Stimulated activated CD4-positive, alpha-beta T cell treated with anti-CD3 and anti-CD28 coated beads, Interleukin-1b, Interleukin-23, amount 100 ng/mL, for 24 hours (primary cell): ENCODE measurements at regions not wholly inside any gene's neighbourhood (a gene's known extent, or its start where the extent isn't known, plus 50 kb on each side); places are given as distances from the start of the nearest gene placed in this dataset.

Experiments used
- DNase-seq, 4 experiments: peaks; one replicate each; pipeline ENCODE4 v3.0.0-alpha.2; 2020; ENCODE audit warnings: low read depth in 4 of 4, low spot score in 1 of 4

GRCh38 chr7:41633690-41634089, 69.2 kb downstream of the INHBA start:
- no peak for DNase-seq

GRCh38 chr7:41630741-41631140, 72.1 kb downstream of the INHBA start:
- DNase-seq: no peak

GRCh38 chr7:41629711-41630111, 73.2 kb downstream of the INHBA start:
- DNase-seq: no peak

DNA sequence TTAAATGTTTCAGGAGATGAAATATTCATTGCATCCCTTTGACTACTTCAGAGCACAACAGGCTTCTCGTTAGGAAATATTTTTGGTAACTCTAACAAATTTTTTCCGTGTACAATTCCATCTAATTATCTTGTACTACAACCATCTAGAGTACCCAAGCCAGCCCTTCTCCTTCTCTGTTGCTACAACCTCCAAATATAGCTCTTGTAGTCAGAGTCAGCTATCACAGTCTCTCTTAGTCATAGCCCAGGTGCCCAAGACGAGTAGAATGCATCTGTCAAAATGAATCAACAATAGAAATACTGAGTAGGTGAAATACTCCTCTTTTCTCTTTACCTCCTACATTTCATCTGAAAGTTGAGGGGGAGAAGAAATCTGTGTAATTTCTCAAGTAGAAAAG, 74.0 kb downstream of the INHBA start:
- no peak for DNase-seq

DNA sequence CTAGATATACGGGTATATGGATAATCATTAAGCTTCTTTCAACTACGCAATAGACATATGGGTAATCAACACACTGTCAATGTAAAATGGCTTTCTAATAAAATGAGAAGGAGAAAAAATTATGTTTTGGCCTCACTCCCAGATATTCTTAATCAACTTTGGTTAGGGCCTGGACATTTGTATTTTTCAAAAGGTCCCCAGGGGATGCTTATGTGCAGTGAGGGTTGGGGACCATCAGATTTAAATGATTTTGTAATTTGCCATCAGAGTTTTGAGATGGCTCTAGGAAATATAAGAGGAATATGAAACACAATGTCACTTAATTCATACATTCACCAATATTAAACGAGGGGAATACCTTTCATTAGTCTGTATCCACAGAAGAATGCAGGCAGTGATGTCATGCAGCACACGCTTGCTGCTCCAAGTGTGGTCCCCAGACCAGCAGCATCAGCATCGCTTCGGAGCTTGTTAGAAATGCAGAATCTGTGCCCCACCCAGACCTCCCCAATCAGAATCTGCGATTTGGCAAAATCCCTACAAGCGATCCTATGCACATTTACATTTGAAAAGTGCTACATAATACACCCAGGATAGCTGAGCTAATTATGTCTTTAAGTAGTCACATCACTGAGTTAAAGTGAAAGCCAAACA, 75.1 kb downstream of the INHBA start:
- no peak for DNase-seq

GRCh38 chr7:41624818-41625217, 78.1 kb downstream of the INHBA start:
- DNase-seq: no peak

GRCh38 chr7:41621953-41622831, 80.7 kb downstream of the INHBA start:
- DNase-seq: no peak

- no peak for DNase-seq
These were observed 84.9 kb downstream of the INHBA start for GRCh38 chr7:41617987-41618386.

DNA sequence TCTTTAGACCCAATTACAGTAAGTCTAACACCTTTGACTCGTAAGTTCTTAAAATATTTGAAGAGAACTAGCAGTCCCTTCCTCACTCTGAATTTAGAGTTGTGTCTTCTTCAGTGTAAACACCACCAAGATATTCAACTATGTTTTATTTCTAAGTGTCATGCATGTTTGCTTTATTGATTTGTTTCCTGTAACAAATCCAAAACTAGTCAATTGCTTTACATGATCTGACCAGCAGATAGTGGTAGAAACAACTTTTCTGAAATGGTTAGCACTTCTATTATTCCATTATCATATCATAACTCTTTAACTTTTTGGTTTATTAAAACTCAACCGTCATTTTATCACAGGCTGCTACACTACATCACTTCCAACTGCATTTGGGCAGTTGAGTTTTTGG, 90.1 kb downstream of the INHBA start:
- DNase-seq: no peak

DNA sequence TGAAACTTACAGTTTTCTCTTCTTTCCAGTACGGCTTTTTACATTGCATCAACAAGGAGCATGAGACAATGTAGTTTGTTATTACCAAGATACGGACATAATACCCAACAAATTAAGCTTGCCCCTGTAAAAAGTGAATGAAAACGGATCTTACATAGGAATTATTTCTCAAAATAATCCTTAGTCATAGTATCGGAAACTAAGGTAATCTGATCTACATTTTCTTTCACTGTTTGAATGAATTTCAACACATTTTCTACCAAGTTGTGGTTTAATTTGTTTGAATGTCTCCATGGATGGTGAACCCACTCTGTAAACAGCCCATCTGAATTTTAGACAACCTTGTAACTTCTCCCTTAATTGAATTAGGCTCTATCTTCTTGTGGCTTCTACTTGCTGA, 90.5 kb downstream of the INHBA start:
- no peak for DNase-seq

- no peak for DNase-seq
These were observed 94.4 kb downstream of the INHBA start for GRCh38 chr7:41608447-41608846.

DNA sequence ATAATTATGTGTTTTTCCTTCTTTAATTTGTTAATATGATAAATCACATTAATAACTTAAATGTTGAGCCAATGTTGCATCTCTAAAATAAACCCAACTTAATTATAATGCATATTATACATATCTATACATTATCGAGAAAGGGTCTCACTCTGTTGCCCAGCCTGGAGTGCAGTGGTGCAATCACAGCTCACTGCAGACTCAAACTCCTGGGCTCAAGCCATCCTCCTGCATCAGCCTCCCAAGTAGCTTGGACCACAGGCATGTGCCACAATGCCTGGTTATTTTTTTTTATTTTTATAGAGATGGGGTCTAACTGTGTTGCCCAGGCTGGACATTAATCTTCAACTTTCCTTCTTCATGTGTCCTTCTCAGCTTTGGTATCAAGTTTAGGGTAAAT, 98.9 kb downstream of the INHBA start:
- no peak for DNase-seq

DNA sequence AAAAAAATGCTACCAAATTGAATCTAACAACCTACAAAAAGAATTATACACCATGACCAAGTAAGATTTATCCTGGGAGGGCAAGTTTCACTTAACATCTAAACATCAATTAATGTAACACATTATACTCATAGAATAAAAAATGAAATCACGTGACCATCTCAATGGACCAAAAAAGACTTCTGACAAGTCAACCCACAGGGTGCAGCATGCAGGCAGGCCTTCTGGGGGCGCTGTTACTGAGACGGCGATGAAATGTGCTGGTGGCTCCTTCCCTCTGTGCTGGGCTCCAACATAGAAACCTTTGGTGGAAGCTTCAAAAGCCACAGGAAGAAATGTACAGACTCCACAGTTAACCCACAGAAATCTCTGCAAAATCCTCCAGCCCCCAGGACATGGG, 103.1 kb downstream of the INHBA start:
- no peak for DNase-seq

- DNase-seq: no peak
These were observed 110.1 kb downstream of the INHBA start for GRCh38 chr7:41592794-41593193.

DNA sequence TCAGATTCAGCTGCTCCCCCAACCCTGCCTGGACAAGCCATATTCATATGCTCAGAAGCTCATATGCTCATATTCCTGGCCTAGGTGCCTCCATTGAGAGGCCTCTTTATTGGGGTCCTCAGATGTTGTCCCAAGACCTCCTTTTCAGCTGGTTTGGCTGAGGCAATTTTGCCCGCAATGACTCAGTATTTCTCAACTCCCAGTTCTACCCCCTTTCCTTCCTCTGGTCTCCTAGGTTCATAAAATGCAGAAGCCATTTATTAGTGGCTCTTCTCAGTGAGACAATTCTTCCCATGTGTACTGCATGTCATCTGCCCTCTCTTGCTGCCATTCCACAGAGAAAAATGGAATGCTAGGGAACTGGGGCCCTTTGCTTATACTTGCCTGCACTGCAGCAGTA, 110.7 kb downstream of the INHBA start:
- no peak for DNase-seq

DNA sequence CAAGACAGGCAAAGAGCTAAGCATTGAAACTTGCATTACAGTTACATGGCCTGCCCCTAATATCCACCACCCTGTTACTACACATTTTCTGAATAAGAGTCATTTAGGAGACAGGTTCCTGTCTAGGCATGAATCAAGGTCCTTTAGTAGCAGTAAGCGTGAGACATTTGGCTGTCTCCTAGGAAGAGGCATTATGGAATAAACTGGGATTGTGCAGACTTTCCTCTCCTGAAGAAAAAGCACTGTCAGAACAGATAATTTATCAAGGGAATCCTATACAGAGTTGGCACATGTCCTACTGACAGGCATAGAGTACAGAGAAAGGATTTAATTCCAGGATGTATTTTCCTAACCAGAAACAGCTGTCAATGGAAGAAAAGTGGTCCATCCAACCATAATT, 111.9 kb downstream of the INHBA start:
- DNase-seq: no peak

DNA sequence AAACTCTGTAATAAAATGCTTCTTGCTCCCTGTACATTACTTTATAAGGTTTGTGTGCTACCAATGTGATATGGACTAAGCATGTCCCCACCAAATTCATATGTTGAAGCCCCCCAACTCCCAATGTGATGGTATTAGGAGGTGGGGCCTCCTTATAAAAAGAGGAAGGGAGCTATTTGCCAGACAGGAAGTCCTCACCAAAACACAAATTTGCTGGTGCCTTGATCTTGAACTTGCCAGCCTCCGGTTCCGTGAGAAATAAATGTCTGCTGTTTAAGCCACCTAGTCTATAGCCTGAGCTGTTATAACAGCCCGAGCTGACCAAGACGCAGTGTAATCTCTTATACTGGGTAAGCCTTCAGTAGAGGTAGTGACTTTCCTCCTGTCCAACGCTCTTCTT, 114.5 kb downstream of the INHBA start:
- DNase-seq: no peak

- DNase-seq: no peak
These were observed 115.8 kb downstream of the INHBA start for GRCh38 chr7:41586931-41587640.

GRCh38 chr7:41584746-41585145, 118.1 kb downstream of the INHBA start:
- no peak for DNase-seq

GRCh38 chr7:41582116-41582515, 120.8 kb downstream of the INHBA start:
- no peak for DNase-seq

GRCh38 chr7:41581041-41581440, 121.8 kb downstream of the INHBA start:
- no peak for DNase-seq
